ENCODE measurements at regions not wholly inside any gene's neighbourhood (a gene's known extent, or its start where the extent isn't known, plus 50 kb on each side); places are given as distances from the start of the nearest gene placed in this dataset.

- H3K56ac ChIP-seq (ENCODE audit: low read length), result no peak overlapping the region
- no peak overlapping the region for H3K27ac ChIP-seq (ENCODE audit: low read depth, low read length)
- H3K9ac ChIP-seq (ENCODE audit: low read length), result no peak overlapping the region
- H2BK15ac ChIP-seq (replicated peaks; ENCODE audit: low read depth), result no peak overlapping the region
- H3K36me3 ChIP-seq (ENCODE audit: control insufficient read depth, insufficient read depth, low read length), result no peaks in the 10 kb centered on the region
- no peak overlapping the region for H3K4ac ChIP-seq (ENCODE audit: low read depth, low read length)
- H3K18ac ChIP-seq (ENCODE audit: low read length), result no peak overlapping the region
- WGBS (ENCODE audit: extremely low coverage, insufficient coverage, low lambda C conversion rate), result no CpG with 5 or more reads among the region's 3 CpGs
- H3K79me1 ChIP-seq (ENCODE audit: low read length), result no peaks in the 10 kb centered on the region
- H2BK5ac ChIP-seq (ENCODE audit: low read length), result no peak overlapping the region
- no peak overlapping the region for H2AK5ac ChIP-seq (ENCODE audit: low read length)
- H3K79me2 ChIP-seq (ENCODE audit: control insufficient read depth, insufficient read depth, low read length), result no peaks in the 10 kb centered on the region
- no peak overlapping the region for H4K5ac ChIP-seq (ENCODE audit: low read length)
- no peak overlapping the region for H4K8ac ChIP-seq (ENCODE audit: low read depth, low read length)
- no peak overlapping the region for H2BK120ac ChIP-seq (ENCODE audit: low read depth, low read length)
- no peak for DNase-seq
- no peak overlapping the region for H3K4me2 ChIP-seq (ENCODE audit: low read length)
- no peaks in the 10 kb centered on the region for H3K27me3 ChIP-seq (ENCODE audit: insufficient read depth, low read length, poor library complexity)
- H3K4me3 ChIP-seq (ENCODE audit: low read length), result no peak overlapping the region
- H3K4me1 ChIP-seq (ENCODE audit: control insufficient read depth, low read depth, low read length), result peaks cover 2% of the 10 kb centered on the region
- H3K23ac ChIP-seq (ENCODE audit: low read length), result no peak overlapping the region
These were observed 59.4 kb upstream of the SIMC1 start for GRCh38 chr5:176178789-176179188.

DNA sequence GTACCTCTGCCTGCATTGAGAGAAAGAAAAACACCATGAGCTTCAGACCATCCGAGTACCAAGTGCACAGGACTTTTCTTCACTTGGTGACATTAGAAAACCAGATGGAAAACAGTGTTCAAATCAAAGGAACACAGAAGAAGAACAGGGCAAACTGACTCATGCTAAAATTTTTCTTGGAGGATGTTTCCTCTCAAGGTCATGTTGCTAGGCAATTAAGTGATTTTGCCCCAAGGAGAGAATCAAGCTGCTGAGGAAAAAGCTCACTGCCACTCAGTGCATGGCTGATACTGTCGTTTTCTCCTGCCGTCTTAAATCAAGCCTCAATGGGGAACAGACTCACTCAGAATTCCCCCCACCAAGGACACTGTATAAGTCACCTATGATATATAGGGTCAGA is 57.9 kb upstream of the SIMC1 start:
- H3K18ac ChIP-seq (ENCODE audit: low read length), result no peak overlapping the region
- no peak overlapping the region for H3K23ac ChIP-seq (ENCODE audit: low read length)
- no peak overlapping the region for H3K56ac ChIP-seq (ENCODE audit: low read length)
- no peaks in the 10 kb centered on the region for H3K79me1 ChIP-seq (ENCODE audit: low read length)
- peaks cover 3% of the 10 kb centered on the region for H3K4me1 ChIP-seq (ENCODE audit: control insufficient read depth, low read depth, low read length)
- H3K27ac ChIP-seq (ENCODE audit: low read depth, low read length), result no peak overlapping the region
- no peak overlapping the region for H3K4me2 ChIP-seq (ENCODE audit: low read length)
- no peak overlapping the region for H2AK5ac ChIP-seq (ENCODE audit: low read length)
- H3K4me3 ChIP-seq (ENCODE audit: low read length), result no peak overlapping the region
- H3K79me2 ChIP-seq (ENCODE audit: control insufficient read depth, insufficient read depth, low read length), result no peaks in the 10 kb centered on the region
- no peak overlapping the region for H3K4ac ChIP-seq (ENCODE audit: low read depth, low read length)
- H3K36me3 ChIP-seq (ENCODE audit: control insufficient read depth, insufficient read depth, low read length), result no peaks in the 10 kb centered on the region
- no peak overlapping the region for H2BK5ac ChIP-seq (ENCODE audit: low read length)
- DNase-seq, result no peak
- H4K8ac ChIP-seq (ENCODE audit: low read depth, low read length), result no peak overlapping the region
- H3K9ac ChIP-seq (ENCODE audit: low read length), result no peak overlapping the region
- H2BK15ac ChIP-seq (replicated peaks; ENCODE audit: low read depth), result no peak overlapping the region
- no peak overlapping the region for H4K5ac ChIP-seq (ENCODE audit: low read length)
- no peak overlapping the region for H2BK120ac ChIP-seq (ENCODE audit: low read depth, low read length)
- H3K27me3 ChIP-seq (ENCODE audit: insufficient read depth, low read length, poor library complexity), result no peaks in the 10 kb centered on the region
- no CpG with 5 or more reads among the region's 3 CpGs for WGBS (ENCODE audit: extremely low coverage, insufficient coverage, low lambda C conversion rate)

GRCh38 chr5:176180781-176181180 is 57.4 kb upstream of the SIMC1 start:
- no peak overlapping the region for H3K4me3 ChIP-seq (ENCODE audit: low read length)
- H2BK5ac ChIP-seq (ENCODE audit: low read length), result no peak overlapping the region
- H3K4me2 ChIP-seq (ENCODE audit: low read length), result no peak overlapping the region
- no peaks in the 10 kb centered on the region for H3K79me2 ChIP-seq (ENCODE audit: control insufficient read depth, insufficient read depth, low read length)
- no peak overlapping the region for H3K9ac ChIP-seq (ENCODE audit: low read length)
- H3K27me3 ChIP-seq (ENCODE audit: insufficient read depth, low read length, poor library complexity), result no peaks in the 10 kb centered on the region
- H3K4me1 ChIP-seq (ENCODE audit: control insufficient read depth, low read depth, low read length), result peaks cover 3% of the 10 kb centered on the region
- H3K18ac ChIP-seq (ENCODE audit: low read length), result no peak overlapping the region
- no peak overlapping the region for H3K56ac ChIP-seq (ENCODE audit: low read length)
- H3K79me1 ChIP-seq (ENCODE audit: low read length), result no peaks in the 10 kb centered on the region
- DNase-seq, result peak; percentile 42
- no peak overlapping the region for H3K4ac ChIP-seq (ENCODE audit: low read depth, low read length)
- H2AK5ac ChIP-seq (ENCODE audit: low read length), result no peak overlapping the region
- H3K36me3 ChIP-seq (ENCODE audit: control insufficient read depth, insufficient read depth, low read length), result no peaks in the 10 kb centered on the region
- no peak overlapping the region for H3K23ac ChIP-seq (ENCODE audit: low read length)
- H3K27ac ChIP-seq (ENCODE audit: low read depth, low read length), result no peak overlapping the region
- H4K5ac ChIP-seq (ENCODE audit: low read length), result no peak overlapping the region
- H4K8ac ChIP-seq (ENCODE audit: low read depth, low read length), result no peak overlapping the region
- no CpG with 5 or more reads among the region's 3 CpGs for WGBS (ENCODE audit: extremely low coverage, insufficient coverage, low lambda C conversion rate)
- H2BK120ac ChIP-seq (ENCODE audit: low read depth, low read length), result no peak overlapping the region
- H2BK15ac ChIP-seq (replicated peaks; ENCODE audit: low read depth), result no peak overlapping the region

GRCh38 chr5:176181271-176181855 is 56.9 kb upstream of the SIMC1 start:
- Histone ChIP-seq H2BK5ac (ENCODE audit: low read length) (no peak overlapping the region), H4K5ac (ENCODE audit: low read length) (no peak overlapping the region), H3K9ac (ENCODE audit: low read length) (no peak overlapping the region), H3K18ac (ENCODE audit: low read length) (no peak overlapping the region), H2BK120ac (ENCODE audit: low read depth, low read length) (no peak overlapping the region), H3K4me2 (ENCODE audit: low read length) (no peak overlapping the region), H3K23ac (ENCODE audit: low read length) (no peak overlapping the region), H3K27ac (ENCODE audit: low read depth, low read length) (no peak overlapping the region), H3K4ac (ENCODE audit: low read depth, low read length) (no peak overlapping the region), H2AK5ac (ENCODE audit: low read length) (no peak overlapping the region), H4K8ac (ENCODE audit: low read depth, low read length) (no peak overlapping the region), H3K4me1 (ENCODE audit: control insufficient read depth, low read depth, low read length) (peaks cover 3% of the 10 kb centered on the region), H3K36me3 (ENCODE audit: control insufficient read depth, insufficient read depth, low read length) (no peaks in the 10 kb centered on the region), H2BK15ac (replicated peaks; ENCODE audit: low read depth) (no peak overlapping the region), H3K79me2 (ENCODE audit: control insufficient read depth, insufficient read depth, low read length) (no peaks in the 10 kb centered on the region), H3K56ac (ENCODE audit: low read length) (no peak overlapping the region), H3K79me1 (ENCODE audit: low read length) (no peaks in the 10 kb centered on the region), H3K4me3 (ENCODE audit: low read length) (no peak overlapping the region), H3K27me3 (ENCODE audit: insufficient read depth, low read length, poor library complexity) (no peaks in the 10 kb centered on the region)
- no peak for DNase-seq
- no CpG with 5 or more reads among the region's 7 CpGs for WGBS (ENCODE audit: extremely low coverage, insufficient coverage, low lambda C conversion rate)

DNA sequence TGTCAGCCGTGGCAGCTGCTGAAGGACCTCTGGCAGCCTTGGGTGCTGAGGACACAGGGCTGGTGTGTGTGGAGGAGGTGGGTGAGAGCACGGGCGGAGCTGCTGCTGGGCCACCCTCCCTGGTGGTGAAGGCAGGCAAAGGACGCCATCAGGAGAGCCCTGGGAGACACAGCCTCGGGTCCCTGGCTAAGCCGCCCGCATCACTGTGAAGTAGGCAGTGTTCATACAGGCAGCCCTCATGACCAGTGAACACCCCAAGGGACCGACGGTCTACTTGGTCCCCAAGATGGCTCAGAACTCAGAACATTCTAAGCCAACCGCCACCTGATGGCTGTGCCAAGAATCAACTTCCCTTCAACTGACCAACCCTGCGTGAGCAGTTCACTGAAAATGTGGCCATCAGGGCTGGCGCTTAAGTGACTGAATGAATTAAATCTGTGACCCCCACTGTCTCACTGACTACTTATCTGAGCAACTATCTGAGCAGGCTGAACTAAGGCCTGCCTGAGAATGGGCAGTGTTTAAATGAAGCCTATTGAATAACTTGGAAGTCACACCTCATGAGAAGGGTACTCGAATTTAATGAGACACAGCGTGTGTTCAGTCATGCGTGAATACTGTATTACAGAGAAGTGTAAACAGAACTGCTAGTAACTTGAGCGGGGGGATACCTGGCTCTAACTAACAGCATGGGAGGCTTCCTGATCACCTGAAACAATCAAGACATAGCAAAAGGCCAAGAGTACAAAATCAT is 54.7 kb upstream of the SIMC1 start:
- Histone ChIP-seq H3K9ac (ENCODE audit: low read length) (no peak overlapping the region), H4K5ac (ENCODE audit: low read length) (no peak overlapping the region), H2BK120ac (ENCODE audit: low read depth, low read length) (no peak overlapping the region), H2AK5ac (ENCODE audit: low read length) (no peak overlapping the region), H3K27me3 (ENCODE audit: insufficient read depth, low read length, poor library complexity) (no peaks in the 10 kb centered on the region), H4K8ac (ENCODE audit: low read depth, low read length) (no peak overlapping the region), H2BK15ac (replicated peaks; ENCODE audit: low read depth) (no peak overlapping the region), H3K4me1 (ENCODE audit: control insufficient read depth, low read depth, low read length) (peaks cover 4% of the 10 kb centered on the region), H3K4me3 (ENCODE audit: low read length) (no peak overlapping the region), H3K56ac (ENCODE audit: low read length) (no peak overlapping the region), H3K23ac (ENCODE audit: low read length) (no peak overlapping the region), H3K79me1 (ENCODE audit: low read length) (no peaks in the 10 kb centered on the region), H3K79me2 (ENCODE audit: control insufficient read depth, insufficient read depth, low read length) (no peaks in the 10 kb centered on the region), H3K36me3 (ENCODE audit: control insufficient read depth, insufficient read depth, low read length) (no peaks in the 10 kb centered on the region), H3K4me2 (ENCODE audit: low read length) (no peak overlapping the region), H3K27ac (ENCODE audit: low read depth, low read length) (peak overlapping the region; percentile 31), H3K4ac (ENCODE audit: low read depth, low read length) (no peak overlapping the region), H2BK5ac (ENCODE audit: low read length) (no peak overlapping the region), H3K18ac (ENCODE audit: low read length) (no peak overlapping the region)
- DNase-seq, result peak; percentile 86
- WGBS (ENCODE audit: extremely low coverage, insufficient coverage, low lambda C conversion rate), result no CpG with 5 or more reads among the region's 16 CpGs

Data from mesendoderm (in vitro differentiated cells).